ENCODE measurements at regions not wholly inside any gene's neighbourhood (a gene's known extent, or its start where the extent isn't known, plus 50 kb on each side); places are given as distances from the start of the nearest gene placed in this dataset.
"Not testable (repeated sequence)": the region's sequence is repeated elsewhere in the genome, so short reads cannot be mapped to it uniquely, and the experiment has no call there.

DNA sequence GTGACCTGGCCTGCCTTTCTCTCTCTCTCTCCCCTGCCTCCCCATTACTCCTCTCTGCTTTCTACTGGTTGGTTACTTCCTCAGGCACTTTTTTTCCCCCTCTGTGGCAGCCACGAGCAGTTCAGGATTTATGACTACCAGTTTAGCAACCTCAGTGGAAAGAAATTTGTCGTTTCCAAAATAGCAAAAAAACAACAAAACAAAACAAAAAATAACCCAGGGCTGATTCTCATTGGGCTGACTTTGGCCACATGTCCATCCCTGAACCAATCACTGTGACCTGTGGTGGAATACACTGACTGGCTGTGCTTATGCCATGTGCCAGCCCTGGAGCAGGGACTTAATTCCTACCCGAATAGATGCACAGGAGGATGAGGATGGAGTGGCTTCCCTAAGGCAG is 137.4 kb downstream of the TFAP2C start:
- no peak for DNase-seq (ENCODE audit: low spot score)

DNA sequence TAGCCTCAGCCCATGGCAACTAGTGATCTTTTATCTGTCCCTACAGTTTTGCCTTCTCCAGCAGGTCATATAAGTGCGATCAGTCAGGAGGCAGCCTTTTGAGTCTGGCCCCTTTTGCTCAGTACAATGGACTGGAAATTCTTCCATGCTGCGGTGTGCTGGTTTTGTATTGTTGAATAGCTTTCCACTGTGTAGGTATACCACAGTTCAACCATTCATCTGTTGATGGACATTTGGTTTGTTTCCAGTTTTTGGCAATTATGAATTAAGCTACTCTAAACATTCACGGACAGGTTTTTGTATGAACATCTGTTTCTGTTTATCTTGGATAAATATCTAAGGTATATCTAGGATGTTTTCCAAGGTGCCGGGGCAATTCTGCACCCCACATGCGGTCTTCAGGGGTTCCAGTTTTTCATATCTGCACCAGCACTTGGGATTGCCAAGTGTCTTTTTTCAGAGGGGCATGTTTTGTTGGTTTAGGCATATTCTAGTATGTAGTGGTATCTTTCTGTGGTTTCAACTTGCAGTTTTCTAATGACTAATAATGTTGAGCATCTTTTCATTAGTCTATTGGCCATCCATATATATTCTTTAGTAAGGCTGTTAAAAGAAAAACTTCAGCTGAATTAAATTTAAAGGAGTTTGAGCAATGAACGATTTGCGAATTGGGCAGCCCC is 141.0 kb downstream of the TFAP2C start:
- DNase-seq (ENCODE audit: low spot score), result no peak

DNA sequence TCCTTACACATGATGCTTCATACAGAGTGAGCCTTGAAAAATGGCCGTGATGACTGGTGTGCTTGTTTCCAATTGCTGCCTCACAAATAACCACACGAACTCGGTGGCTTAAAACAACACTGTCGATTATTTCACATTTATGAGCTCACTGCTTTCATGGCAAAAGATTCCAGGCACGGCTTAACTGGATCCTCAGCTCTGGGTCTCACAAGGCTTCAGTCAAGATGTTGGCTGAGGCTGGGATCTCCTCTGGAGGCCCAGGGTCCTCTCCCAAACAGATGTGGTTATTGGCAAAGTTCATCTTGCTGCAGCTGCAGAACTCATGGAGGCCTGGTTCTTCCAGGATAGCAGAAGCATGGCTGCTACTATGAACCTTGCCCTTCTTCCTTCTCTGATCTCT is 144.6 kb downstream of the TFAP2C start:
- DNase-seq (ENCODE audit: low spot score), result no peak

DNA sequence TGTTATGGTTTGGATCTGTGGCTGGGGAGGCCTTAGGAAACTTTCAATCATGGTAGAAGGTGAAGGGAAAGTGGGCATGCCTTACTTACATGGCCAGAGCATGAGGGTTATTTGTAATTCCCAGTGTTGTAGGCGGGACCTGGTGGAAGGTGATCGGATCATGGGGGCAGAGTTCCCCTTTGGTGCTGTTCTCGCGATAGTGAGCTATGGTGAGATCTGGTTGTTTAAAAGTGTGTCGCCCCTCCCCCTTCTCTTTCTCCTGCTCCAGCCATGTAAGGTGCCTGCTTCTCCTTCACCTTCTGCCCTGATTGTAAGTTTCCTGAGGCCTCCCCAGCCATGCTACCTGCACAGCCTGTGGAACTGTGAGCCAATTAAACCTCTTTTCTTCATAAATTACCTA is 145.8 kb downstream of the TFAP2C start:
- no peak for DNase-seq (ENCODE audit: low spot score)

DNA sequence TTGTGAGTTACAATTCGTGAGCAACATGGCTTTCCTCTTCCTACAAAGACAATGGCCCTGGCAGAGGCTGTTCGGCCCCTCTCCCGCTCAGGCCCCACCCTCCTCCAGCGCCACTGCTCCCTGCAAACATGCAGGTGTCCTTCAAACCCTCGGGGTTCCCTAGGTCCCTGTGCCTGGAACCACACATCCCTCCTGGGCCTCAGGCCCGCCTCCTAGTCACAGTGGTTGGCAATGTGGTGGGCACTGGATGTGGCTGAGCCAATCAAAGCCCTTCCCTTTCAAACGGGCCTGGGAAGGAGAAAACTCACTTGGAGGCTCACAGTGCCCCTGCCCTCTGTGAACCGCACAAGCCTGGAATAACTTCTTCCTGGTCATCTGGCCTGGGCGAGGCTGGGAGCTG is 147.2 kb downstream of the TFAP2C start:
- DNase-seq (ENCODE audit: low spot score), result no peak

DNA sequence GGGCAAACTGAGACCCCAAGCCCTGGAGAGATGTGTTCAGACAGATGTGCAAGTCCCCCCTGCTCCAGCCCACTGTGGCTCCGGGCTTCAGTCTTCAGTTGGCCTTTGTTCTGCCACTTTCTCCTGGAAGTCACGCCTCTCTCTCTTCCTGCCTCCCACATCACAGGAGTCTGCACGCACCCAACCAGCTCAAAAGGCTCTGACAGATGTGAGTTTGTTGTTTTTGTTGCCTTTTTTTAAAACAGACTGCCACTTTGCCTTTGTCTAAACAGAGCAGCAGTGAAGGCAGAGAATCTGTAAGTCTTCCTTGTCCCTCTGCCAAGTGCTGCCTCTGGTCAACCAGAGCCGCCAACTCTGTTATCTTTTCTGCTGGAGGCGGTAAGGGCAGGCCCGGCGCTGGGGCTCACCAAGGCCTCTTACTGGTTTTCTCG is 149.7 kb downstream of the TFAP2C start:
- no peak for DNase-seq (ENCODE audit: low spot score)

DNA sequence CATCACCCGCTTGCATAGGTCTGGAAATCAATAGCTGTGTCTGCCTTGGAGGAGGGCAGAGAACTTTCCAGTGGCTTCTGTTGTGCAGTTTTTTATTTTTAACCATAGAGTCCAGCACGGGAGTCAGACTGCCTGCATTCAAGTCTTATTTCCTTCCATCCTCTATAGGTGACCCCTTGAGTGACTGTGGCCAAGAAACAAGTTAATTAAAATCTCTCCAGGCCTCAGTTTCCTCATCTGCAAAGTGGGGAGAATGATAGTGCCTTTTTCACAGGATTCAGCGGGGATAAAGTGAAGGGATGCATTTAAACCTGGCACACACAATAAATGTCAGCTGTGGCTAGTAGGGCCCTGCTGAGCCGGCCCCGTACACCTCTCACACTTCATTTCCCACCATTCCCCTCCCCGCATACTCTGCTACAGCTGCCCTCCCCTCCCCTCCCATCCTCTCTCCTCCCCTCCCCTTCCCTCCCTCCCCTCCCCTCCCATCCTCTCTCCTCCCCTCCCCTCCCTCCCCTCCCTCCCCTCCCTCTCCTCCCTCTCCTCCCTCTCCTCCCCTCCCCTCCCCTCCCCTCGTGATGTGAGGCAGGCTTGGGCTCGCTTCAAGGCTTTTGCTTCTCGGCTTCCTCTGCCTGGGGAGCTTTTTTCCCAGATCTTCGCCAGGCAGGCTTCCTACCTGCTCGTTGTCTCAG is 150.5 kb downstream of the TFAP2C start:
- no peak for DNase-seq (ENCODE audit: low spot score)

DNA sequence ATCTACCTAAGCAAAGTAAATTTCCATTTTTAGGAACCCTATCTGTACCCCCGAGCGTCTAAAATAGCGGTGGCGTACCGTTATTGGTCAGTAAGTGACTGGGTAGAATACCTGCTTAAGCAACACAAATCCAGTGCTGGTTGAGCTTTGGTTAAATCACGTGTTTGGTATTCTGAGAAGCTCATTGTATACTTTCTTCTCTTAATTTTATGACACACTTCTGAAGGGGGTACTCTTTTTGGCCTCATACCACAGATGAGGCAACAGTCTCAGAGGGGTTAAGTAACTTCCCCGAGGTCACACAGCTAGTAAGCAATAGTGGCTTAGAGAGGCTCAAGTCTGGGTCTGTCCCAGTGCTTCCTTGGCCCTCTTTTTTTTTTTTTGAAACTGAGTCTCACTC is 151.2 kb downstream of the TFAP2C start:
- no peak for DNase-seq (ENCODE audit: low spot score)

DNA sequence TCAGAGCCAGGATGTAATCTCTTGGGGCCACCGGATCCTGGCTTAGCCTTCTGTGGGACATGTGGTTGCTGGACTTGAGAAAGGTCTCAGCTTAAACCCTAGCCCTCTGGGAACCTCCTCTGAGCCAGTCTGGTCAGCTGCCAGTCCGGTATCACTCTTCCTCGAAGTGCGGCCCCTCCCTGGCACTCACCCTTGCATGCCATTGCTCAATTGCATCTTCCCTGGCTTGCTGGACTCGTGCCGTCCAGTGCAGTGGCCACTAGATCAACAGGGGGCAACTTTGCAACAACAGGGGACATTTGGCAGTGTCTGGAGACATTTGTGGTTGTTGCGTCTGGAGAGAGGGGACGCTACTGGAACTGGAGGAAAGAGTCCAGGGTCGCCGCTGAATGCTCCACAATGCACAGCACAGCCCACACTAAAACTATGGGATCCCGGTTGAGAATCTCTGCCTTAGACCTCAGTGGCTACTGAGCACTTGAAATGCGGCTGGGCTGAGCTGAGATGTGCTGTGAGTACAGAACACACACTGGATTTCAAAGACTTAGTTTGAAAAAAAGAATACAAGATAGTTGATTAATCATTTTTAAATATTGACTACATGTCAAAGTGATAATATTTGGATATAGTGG is 152.1 kb downstream of the TFAP2C start:
- DNase-seq (ENCODE audit: low spot score), result no peak

DNA sequence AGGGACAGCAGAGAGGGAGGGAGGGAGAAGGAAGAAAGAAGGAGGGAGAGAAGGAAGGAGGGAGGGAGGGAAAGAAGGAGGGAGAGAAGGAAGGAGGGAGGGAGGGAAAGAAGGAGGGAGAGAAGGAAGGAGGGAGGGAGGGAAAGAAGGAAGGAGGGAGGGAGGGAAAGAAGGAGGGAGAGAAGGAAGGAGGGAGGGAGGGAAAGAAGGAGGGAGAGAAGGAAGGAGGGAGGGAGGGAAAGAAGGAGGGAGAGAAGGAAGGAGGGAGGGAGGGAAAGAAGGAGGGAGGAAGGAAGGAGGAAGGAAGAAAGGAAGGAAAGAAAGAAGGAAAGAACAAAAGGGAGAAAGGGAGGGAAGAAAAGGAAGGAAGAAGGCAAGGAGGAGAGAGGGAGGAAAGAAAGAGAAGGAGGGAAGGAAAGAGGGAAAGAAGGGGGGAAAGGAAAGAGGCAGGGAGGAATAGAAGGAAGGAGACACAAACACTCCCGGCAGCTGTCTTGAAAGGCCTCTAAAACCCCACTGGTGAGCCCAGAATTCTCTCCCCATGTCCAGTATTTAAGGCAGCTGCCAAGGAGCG is 153.0 kb downstream of the TFAP2C start:
- DNase-seq (ENCODE audit: low spot score), result not testable (repeated sequence)

DNA sequence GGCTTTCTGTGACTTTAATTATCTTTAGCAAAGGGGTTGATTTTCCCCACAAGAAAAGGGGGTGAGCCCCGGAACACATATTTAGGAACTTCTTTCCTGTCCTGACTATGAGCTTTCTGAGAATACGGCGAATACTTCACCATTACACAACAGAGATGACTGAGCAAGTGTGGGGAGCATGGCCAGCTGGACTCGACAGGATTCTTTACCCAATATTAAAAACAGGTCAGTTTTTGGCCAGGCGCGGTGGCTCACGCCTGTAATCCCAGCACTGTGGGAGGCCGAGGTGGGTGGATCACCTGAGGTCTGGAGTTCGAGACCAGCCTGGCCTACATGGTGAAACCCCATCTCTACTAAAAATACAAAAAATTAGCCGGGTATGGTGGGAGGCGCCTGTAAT is 153.7 kb downstream of the TFAP2C start:
- not testable (repeated sequence) for DNase-seq (ENCODE audit: low spot score)

DNA sequence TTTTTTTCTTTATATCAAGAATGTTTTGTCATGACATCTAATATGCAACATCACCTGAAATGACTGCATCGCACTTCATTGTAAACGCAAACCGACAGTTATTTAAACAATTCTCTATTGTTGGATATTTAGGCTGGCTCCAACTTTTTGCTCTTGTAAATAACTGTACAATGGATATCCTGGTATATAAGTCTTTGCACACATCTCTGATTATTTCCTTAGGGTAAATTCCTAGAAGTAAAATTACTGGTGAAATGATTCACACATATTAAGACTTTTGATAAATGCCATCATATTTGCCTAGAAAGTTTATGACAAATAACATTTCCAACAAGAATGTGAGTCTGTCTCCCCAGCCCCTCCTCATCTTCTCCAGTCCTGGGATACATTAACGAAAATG is 154.7 kb downstream of the TFAP2C start:
- no peak for DNase-seq (ENCODE audit: low spot score)

DNA sequence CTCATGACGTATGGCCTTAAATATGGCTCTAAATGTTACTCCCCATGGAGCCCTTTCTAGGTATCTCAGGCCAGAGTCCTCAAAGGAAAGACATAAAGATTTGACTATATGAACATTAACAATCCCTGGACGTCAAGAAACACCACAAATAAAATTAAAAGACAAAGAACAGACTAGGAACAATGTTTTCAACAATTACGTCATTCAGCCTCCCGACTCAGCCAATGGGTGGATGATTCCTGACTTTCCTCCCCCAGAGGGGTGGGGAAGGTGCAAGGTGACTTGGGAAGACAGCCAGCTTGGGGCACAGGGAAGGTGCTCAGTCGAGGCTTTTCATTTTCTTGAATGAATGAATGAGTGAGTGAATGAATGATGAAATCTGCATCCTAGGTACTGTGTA is 157.4 kb downstream of the TFAP2C start:
- DNase-seq (ENCODE audit: low spot score), result no peak

DNA sequence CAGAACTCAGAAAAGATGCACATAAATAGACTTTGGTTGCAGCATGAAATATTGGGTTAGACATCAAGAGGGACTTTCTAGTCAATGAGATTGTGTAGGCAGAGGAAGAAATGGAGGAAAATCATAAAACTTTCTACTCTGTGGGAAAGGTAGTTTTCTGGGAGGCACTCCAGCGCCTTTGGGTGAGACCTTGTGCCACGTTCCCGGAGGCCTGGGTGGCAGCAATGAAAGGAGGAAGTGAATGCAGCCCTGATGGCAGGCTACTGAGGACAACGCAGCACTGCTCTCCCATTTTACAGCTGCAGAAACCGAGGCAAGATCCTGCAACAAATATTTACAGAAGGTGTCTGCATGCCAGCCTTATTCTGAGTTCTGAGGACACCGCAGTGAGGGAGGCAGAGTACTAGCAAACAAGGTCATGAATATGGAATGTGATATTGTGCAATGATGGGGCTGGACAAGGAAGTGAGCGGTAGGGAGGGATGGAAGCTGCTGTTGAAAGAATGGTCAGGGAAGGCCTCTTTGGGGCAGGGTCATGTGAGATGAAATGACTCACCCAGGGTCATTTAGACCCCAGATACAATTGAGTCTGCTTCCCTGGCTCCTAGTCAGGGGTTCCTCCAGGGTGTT is 159.1 kb downstream of the TFAP2C start:
- peak; percentile 11 for DNase-seq (ENCODE audit: low spot score)

DNA sequence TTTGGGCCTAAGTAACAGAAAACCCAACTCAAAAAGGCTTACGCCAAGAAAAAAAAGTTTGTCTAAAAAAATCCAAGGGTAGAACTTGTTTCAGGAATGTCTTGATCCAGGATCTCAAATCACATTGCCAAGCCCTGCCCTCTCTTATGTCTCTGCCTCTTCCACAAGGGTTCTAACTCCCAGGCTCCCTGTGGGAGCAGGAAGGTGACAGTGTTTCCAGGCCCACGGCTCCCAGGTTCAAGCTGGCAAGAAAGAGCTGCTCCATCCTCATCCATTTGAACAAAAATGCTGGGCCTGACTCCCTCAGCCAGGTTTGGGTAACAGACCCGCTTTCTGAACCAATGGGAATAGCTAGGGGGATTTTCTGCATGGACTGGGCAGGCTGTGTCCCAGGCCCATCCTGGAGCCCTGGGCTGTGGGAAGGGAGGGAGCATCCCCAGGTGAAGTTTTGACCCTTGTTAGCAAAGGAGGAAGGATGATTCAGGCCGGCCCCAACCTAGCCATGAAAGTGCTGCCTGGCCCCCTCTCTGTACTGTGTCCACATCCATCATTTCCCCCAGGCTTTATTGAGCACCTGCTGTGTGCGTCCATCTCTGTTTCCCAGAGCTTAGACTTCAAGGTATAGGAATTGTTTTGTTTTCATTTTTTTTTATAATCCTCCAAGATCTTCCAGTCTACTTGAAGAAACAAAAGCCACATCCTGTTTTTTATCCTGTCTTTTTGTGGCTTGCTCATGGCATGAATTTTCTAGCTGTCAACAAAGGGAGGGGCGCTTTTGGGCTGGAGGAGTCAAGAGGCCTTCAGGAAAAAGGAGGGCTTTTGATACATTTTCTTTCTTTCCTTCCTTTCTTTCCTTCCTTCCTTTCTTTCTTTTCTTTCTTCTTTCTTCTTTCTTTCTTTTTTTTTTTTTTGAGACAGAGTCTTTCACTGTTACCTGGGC is 159.8 kb downstream of the TFAP2C start:
- no peak for DNase-seq (ENCODE audit: low spot score)

DNA sequence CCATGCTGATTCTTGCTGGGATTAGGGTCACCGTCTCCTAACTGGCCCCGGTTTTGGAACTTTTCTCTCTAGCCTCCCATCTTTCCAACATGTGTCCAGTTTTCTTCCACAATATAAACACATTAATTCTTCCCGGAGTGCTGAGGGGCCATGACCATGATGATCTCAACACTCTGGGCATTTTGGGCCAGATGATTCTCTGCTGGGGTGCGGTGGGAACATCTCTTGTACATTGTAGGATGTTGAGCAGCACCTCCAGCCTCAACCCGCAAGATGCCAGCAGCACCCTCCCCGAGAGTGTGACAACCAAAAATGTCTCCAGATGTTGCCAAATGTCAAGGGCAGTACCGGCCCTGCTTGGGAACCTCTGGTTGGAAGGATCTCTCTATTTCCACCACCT is 164.8 kb downstream of the TFAP2C start:
- no peak for DNase-seq (ENCODE audit: low spot score)

DNA sequence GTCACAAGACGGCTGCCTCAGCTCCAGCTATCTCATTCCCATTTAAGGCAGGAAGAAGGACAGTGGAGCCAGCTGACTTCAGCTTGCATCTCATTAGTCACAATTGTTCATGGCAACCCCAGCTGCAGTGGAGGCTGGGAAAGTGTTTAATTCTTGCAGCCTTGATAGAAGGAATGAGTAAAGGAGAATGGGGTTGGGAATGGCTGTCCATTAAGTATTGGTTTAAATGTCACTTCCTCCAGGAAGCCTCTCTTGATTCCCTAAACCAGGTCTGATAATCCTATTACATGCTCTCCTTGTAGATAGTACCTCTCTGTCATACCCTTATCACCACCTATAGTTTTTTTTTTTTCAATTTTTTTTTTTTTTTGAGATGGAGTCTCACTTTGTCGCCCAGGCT is 166.4 kb downstream of the TFAP2C start:
- no peak for DNase-seq (ENCODE audit: low spot score)

DNA sequence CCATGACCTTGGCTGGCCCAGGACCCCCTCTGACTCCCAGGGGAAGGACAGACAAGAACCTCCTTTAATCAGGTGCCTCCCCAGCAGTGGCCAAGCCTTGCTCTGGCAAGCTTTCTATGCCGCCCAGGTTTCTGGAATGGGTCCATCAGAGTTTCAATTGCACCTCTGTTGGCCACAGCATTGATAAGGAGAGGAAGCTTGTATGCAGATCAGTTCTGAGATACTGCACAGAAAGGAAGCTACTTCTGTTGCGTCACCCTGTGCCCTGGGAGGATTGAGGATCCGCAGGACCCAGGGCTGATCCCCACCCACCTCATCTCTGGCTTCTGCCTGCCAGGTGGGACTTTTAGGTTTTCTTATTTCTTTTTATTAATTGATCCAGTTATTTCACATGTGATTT is 167.2 kb downstream of the TFAP2C start:
- DNase-seq (ENCODE audit: low spot score), result no peak

DNA sequence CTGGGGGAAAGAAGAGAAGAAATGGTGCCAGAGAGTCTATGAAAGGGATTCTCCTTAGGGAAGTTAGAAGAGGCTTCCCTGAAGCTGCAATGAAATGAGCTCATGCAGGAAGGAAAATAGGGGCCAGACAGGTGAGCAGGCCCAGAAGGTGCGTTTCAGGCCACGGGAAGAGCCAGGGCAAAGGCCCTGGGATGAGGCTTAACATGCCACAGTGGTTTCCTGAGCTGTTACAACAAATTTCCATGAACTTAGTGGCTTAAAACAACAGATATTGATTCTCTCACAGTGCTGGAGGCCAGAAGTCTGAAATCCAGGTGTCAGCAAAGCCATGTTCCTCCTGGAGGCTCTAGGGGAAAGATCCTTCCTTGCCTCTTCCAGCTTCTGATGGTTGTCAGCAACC is 167.9 kb downstream of the TFAP2C start:
- DNase-seq (ENCODE audit: low spot score), result no peak

DNA sequence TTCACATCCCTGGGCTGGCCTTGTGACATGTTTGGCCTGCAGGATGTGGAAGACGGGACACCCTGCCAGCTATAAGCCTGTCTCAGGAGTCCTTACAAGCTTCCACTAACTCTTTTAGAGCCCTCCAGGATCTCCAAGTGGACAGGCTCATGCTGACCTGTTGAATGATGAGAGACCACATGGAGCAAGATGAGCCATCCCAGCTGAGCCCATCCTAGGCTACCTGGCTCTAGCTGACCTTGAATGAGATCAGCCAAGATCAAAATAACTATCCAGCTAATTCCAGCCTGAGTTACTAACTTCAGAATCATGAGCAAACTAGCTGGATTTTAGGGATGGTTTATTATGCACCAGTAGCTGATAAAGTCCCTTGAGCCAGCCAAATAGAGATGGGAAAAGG is 169.5 kb downstream of the TFAP2C start:
- DNase-seq (ENCODE audit: low spot score), result no peak

DNA sequence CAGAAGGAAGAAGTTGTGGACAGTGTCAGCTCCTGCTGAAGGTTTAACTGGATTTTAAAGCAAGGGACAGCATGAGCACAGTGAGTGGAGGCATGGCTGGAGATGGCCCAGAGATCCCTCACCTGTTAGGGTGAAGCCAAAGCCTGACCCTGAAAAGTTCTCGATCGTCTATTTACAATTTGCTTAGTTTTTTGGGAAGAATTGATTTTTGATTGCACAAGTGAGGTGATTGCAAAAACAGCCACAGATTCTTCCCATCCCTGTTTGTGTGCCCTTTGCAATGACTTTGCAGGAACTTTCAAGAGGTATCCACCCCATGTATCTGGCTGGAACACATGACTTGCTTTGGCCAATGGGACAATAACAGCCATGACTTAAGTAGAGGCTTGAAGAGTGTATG is 170.1 kb downstream of the TFAP2C start:
- no peak for DNase-seq (ENCODE audit: low spot score)

All from mucosa of gallbladder (tissue), 1 donor.